Activated CD4-positive, alpha-beta T cell treated with anti-CD3 and anti-CD28 coated beads, Interleukin-2, amount 50 U/mL, for 24 hours (primary cell): ENCODE measurements at regions not wholly inside any gene's neighbourhood (a gene's known extent, or its start where the extent isn't known, plus 50 kb on each side); places are given as distances from the start of the nearest gene placed in this dataset.
"Not testable (repeated sequence)": the region's sequence is repeated elsewhere in the genome, so short reads cannot be mapped to it uniquely, and the experiment has no call there.

Experiments used
- DNase-seq, 2 donors: peaks; one replicate each; pipeline ENCODE4 v3.0.0-alpha.2; 2020; ENCODE audit warnings: low read depth in 1 of 2, low spot score in 1 of 2

DNA sequence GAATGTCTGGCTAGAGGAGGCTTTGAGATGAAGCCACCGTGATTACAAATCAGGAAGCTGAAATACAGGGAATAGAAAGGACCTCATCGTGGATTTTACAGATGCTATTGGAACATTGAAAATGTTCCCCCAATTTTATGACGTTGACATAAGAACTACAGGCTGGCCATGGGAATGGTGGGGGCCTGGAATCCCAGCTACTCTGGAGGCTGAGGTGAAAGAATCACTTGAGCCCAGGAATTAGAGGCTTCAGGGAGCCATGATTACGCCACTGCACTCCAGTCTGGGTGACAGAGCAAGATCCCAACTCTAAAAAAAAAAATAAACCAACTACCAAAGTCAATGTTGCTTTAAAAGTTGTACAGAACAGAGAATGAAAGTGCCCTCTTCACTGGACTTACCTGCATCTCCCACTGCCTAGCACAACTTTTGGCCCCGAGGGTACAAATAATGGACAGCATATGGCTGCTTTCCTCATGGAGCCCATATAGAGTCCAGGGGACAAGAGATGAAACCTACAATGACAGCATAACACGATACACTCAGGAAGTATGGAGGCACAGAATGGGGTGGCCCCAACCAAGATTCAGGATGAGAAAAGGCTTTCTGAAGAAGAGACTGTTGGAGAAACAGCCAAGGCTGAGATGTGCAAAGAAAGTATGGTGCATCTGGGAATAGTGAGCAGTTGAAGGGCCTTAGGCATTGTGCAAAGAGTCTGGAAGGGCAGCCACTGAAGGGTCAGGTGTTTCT is 254.8 kb downstream of the MYCN start:
- no peak for DNase-seq

DNA sequence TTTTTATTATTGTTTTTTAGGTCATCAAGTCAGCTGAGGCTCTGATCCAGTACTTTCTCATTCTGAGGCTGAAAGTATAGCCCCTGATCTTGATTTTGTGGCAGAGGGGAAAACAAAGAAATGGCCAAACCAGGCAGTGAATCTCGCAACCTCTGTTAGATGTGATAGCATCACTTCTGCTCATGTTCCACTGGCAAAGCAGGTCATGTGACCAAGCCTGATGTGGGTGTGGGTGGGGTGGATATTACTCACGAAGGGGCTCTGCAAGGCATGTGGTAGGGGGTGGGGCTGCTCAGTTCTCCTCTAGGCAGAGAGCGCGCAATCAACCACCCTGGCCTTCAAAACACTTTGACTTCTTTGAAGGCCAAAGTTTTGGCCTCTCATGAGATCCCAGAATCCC is 254.2 kb downstream of the MYCN start:
- no peak for DNase-seq

DNA sequence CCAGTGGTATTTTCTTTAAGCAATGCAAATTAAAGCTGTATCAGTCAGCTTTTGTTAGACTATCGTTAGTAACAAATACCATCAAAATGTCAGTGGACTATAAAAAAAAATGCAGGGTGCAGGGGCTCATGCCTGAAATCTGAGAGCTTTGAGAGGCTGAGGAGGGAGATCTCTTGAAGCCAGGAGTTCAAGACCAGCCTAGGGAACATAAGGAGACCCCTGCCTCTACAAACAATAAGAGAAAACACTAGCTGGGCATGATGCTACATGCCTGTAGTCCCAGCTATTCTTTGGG is 253.7 kb downstream of the MYCN start:
- no peak for DNase-seq

DNA sequence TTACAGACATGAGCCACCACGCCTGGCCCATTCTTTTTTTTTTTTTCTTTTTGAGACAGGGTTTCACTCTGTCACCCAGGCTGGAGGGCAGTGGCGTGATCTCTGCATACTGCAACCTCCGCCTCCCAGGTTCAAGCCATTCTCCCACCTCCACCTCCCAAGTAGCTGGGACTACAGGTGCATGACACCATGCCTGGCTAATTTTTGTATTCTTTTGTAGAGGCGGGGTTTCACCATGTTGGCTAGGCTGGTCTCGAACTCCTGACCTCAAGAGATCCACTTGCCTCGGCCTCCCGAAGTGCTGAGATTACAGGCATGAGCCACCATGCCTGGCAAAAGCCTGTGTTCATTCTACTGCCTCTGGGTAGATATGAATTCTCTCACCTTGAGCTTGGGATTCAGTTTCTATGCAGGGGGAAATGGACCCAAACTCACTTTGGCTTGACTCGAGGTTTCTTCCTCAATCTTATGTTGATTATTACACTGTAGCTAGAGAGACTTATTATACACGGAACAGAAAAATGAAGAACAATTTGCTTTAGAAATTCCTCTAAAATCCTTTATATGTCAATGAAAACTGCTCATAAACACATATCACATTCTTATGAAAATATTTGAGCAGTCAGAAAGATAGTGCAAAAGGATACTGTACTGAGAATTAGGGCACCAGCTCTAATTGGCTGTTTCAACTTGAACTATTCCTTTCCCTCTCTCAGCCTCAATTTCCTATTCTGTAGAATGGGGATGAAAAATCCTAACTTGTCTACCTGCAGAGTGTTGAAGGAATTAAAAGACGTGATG is 252.3 kb downstream of the MYCN start:
- DNase-seq = no peak

DNA sequence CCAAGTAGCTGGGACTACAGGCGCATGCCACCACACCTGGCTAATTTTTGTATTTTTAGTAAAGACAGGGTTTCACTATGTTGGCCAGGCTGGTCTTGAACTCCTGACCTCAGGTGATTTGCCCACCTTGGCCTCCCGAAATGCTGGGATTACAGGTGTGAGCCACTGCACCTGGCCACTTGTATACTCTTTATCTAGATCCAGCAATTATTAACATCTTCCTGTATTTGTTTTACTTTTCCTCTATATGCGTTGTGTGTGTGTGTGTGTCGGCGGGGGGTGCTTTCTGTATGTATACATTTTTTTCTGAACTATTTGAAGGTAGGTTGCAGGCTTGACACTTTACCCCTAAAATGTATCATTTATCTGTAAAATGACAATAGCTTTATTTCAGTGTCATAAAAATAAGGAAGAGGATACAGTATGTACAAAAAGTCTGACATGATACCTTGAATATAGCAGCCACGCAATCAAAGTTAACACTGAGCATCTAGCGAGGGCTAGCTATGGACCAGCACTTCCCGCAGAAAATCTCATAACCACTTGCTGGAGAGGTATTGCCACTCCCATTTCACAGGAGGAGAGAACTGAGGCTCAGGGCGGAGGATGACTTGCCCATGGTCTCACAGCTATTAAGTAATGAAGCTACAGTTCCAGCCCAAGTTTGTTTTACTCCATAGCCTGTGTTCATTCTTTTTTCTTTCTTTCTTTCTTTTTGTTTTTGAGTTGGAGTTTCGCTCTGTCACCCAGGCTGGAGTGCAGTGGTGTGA is 251.3 kb downstream of the MYCN start:
- DNase-seq = no peak

DNA sequence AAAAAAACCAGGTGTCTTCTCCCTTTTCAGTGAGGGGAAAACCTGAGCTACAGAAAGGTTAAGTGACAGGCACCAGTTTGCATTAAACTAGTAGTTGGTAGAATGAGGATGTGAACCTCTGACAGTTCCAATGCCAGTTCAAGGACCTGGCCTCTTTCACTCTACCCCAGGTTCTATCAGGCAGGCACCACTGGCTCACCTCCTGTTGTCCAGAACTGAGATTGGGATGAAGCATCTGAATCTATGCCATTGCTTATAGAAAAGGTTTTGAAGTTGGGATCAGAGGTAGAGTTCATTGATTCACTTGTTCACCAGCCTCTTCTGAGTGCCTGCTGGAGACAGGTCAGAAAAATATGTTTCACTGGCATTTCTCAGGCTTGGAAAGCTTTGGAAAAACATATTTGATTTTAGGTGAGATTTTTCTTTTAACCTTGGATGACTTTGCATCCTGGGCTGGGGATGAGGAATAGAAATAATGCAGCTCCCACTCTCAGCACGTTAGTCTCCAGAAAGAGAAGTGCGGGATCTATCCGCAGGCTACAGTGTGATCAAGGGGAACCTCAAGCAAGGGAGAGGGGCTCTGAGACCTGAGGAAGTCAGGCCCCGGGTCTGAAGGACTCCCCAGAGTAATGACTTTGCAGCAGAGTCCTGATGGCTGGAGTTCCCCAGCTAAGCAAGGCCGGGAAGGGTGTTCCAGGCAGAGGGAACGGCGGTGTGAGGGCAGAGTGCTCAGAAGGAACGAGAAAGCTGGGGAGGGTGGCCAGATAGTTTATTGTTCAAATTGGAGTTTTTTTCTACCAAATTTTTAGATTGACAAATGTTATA is 250.3 kb downstream of the MYCN start:
- DNase-seq = no peak

DNA sequence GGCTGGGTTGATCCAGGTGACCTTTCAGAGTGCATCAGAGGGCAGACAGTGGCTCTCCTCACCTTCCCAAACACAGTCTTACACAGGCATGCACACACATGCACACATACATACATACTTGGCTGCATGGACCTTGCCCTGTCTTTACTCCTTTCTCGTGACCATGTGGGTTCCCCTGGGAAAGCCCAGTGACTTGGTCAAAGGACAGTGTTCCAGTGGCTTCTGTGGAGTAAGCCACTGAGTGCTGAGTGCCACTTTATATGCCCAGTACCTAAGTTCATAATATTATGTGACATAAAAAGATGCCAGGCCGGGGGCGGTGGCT is 249.4 kb downstream of the MYCN start:
- DNase-seq = no peak

DNA sequence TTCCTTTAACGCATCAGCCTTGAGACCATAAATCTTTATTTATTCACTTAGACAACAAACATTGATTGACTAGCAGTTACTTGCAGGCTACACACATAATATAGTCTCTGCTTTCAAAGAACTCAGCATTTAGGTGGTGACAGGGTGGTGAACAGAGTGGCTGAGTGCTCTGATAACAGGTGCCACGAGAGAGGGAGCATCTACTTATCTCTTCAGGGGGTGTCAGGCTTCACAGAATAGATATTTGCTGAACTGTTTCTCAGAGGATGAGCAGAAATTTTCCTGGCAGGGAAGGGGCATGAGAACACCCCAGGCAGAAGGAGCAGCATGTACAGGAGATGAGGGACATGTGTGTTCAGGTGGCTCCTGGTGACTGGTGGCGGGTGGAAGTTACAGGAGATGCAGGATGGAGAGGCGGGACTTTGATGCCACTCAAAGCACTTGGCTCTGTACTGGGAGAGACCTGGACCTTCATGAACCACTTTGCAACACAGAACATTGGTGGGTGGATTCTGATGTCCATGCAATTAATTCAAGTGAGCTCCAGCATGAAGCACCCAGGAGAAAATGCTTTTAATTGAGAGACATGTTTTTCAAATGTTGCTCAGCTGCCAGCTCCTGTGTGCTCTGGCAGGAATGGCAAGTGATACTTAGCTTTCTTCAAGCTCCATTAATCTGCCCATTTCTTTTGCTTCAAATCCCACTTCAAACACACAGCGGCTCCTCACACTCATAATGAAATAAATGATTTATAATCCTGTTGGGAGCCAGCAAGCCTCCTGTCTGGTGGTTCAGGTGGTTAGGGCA is 248.9 kb downstream of the MYCN start:
- DNase-seq = no peak

DNA sequence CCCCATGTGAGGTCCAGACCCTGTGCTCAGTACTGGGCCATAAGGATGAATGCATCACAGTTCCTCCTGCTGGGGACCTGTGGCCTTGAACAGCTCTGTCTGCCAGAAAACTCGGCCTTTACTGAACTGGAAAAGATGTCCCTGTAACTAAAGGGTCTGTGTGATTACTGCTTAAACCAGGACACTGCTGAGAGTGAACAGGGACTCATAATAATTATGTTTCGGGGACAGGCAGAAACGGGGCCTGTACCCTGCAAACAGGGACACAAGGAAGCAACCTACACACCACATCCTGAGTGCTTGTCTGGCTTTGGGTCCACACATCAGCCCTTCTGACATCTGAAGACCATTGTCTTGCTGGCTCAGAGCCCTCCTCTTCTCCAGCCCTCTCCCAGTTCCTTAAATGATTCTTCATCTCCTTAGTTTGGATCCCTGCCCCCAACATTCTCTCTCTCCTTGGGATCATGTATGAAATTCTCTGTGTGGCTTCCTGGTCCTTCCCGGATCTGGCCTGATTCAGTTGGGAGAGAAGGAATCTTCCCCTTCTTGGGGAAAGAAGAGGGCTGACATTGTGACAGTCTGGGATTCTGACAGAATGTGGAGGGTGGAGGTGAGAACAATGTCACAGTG is 248.0 kb downstream of the MYCN start:
- DNase-seq = no peak

DNA sequence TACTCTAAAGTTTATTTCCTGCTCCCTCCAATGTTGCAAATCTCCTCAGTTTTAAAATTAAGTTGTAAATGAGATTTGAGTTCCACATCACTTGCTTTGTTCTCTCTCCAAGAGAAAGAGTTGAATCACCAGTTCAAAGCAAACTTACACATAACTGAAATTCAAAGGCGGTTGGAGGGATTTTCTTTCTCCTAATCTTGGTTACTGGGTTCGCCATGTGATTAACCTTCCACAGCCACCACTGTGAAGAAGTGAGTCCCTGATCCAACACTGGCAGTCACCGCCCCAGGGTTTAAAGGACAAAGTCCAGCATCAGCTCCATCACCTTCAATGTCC is 247.1 kb downstream of the MYCN start:
- DNase-seq = no peak

DNA sequence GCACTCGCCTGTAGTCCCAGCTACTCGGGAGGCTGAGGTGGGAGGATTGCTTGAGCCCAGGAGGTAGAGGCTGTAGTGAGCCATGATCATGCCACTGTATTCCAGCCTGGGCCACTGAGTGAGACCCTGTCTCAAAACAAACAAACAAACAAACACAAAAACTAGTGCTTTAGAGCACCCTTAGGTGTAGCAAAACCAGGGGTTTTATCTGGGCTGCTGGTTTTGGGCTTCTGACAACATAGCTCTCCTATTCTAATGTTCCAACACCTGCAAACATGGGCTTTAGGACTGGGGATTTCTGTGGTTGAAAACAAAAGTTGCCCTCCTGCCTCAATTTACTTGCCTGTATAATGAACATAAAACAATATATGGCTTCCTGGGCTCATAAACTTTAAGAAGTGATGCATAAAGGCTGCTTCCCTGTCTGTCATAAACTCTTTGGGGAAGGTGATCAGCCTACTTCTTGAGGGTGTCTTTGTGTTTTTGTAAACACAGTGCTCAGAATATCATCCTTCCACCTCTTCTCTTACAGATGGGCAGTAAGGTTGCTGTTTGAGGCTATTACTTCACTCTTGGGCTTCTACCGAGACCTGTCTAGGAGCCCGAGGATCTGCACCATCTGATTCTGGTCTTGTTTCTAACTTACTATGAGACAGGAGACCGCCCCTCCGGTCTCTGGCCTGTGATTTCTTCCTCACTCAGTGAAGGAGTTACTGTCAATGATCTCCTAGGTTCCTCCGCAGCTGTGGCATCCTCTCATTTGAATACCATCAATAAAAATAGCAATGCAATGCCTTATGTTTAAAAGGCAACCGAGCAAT is 246.5 kb downstream of the MYCN start:
- DNase-seq = no peak

DNA sequence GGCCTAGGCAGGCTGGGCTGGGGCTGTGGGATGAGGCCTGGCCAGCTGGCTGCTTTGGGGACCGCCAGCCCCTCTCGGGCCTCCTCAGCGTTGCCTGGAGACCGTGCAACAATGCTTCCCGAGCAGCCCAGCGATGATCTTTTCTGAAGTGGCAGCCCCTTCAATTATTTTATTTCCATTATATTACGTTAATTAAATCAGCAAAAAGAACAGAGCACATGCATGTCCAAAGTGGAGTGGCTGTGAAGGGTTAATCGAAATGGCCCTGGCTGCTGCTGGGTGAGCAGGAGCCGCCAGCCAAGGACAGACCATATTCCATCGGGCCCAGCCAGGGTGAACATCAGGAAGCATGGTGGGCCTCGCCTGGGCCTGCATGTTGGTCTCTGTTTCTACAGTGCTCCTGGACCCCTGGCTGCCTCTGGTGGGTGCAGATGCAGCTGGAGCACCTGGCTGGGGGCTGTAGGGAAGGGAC is 245.5 kb downstream of the MYCN start:
- no peak for DNase-seq

DNA sequence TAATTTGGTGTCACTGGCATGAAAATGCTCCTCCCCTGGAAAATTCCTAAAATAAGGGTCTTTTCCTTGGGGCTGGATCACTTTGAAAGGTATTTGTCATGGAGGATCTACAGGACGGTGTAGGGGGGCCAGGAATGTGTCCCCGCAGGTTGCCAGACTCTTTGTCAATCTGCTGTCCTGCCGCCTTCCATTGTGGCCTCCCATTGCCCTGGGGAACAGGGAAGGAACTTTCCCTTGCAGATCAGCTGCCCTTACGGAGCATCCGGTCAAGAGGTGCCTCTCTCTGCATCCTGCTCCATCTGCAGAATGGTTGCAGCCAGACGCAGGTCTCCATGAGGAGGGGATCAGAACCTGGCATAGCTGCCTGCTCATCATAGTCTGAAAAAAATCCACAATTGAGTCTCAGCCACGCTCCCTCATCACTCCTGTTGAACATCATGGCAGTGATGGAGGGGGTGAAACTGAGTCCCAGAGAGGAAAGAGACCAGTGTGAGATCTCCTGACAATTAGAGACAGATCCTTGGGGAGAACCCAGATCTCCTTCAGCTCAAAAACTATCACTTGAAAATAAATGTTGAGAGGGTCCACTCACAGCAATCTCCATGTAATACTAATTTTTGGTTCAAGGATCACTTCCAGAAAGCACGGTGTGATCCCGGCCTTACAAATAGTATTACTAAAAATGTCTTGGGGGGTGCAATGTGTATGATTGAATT is 244.8 kb downstream of the MYCN start:
- DNase-seq = no peak

DNA sequence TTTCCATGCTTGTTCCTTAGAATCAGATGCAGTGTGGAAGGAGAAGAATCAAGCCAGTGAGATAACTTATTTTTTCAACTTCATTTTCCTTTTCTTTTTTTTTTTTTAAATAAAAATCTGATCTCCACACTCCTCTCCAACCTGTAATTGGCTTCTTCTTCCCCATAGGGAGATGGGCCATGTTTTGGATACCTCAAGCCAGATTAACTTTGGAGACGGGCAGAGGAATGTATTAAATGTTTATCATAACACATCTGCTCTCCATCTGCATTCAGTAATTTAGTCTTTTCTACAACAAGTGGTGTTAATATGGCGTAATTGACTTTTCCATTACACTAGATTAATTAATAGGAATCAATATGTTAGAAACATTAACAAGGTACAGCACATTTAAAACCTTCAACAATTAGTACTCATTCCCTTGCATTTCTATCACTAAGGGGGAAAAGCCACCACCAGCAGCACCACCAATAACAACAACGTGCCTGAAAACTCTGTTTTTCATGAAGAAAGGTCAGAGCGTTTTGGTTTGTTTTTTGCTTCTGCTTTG is 244.1 kb downstream of the MYCN start:
- no peak for DNase-seq

DNA sequence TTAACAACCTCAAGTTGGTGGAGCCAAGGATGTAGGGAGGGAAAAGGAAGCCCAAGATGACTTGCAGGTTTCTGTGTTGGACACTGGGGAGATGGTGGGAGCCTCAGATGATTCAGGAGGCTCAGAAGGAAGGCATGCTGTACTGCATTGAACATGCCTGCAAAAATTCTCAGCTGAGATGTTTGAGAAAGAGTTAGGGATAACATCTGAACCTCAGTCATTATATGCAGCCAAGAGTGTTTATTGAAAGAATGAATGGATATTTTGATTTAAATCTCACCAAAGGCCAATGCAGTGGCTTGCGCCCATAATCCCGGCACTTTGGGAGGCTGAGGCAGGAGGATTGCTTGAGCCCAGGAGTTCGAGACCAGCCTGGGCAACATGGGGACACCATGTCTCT is 243.0 kb downstream of the MYCN start:
- DNase-seq = no peak

DNA sequence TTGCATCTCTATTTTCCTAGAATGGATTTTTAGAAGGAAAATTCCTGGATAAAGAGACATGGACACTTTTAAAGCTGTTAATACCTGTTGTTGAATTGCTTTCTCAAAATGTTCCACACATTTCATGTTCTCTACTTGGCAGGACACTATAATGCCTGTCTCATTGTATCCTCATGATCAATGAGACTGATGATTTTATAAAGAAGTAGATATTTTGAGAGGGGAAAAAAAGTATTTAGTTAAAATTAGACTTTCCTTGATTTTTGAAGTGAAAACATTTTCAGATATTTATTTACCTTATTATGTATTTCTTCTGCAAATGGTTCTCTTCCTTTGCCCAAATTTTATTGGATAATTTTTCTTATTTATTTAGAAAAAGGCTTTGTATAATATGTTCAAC is 242.5 kb downstream of the MYCN start:
- no peak for DNase-seq

DNA sequence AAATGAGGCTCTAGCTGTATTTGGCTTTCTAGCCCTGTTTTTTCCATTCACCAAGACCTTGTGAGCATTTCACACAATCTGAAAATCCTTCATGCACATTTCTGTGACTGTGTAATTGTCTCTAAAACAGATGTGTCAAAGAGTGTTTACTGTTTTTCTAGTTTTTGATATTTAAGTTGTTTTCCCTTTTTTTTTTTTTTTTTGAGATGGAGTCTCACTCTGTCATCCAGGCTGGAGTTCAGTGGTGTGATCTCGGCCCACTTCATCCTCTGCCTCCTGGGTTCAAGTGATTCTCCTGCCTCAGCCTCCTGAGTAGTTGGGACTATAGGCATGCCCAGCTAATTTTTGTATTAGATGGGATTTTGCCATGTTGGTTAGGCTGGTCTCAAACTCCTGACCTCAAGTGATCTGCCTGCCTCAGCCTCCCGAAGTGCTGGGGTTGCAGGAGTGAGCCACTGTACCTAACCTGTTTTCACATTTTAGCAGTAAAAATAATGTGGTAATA is 242.0 kb downstream of the MYCN start:
- not testable (repeated sequence) for DNase-seq

DNA sequence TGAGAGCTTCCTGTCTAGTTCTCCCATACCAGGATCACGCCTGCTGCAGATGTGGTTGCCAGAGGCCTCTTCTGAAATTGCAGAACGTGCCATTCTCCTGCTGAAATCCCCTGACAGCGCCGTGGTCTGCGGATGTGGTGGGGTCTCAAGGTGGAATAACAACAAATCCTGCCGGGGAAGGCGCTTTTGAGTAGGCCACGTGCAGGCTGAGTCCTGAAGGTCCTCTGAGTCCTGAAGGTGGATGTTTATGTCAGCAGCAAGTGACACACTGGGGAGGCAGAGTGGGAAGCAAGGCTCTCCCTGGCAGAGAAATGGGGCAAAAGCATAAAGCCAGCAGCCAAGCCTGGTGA is 241.4 kb downstream of the MYCN start:
- DNase-seq = no peak
